ENCODE measurements at regions not wholly inside any gene's neighbourhood (a gene's known extent, or its start where the extent isn't known, plus 50 kb on each side); places are given as distances from the start of the nearest gene placed in this dataset.

GRCh38 chr16:8476824-8477223, 113.5 kb downstream of the TMEM114 start:
- TF ChIP-seq RAD21 (IDR thresholded peaks at IDR 0.05; ENCODE audit: low read depth), result no peak
- no peak for TF ChIP-seq SRF (IDR thresholded peaks at IDR 0.05; ENCODE audit: low read depth)
- TF ChIP-seq POLR2AphosphoS5 (IDR thresholded peaks at IDR 0.05; ENCODE audit: low read depth, low read length), result no peak

Data from HCT116 (cell line).